Mesothelial cell of epicardium (in vitro differentiated cells): ENCODE measurements at regions not wholly inside any gene's neighbourhood (a gene's known extent, or its start where the extent isn't known, plus 50 kb on each side); places are given as distances from the start of the nearest gene placed in this dataset.

ENCODE experiments used
- DNase-seq, 2 experiments: peaks; one replicate each; pipeline ENCODE4 v3.0.0; 2021; ENCODE audit warnings: low spot score in 2 of 2; ENCODE audit not compliant: unreplicated experiment in 2 of 2
- H3K27ac Mint-ChIP-seq: 2 replicates; pipeline ENCODE4 v1.8.0; 2021; ENCODE audit warnings: mixed read lengths
- H3K27me3 Mint-ChIP-seq: 2 replicates; pipeline ENCODE4 v1.8.0; 2021; ENCODE audit warnings: low read depth, mixed read lengths
- H3K36me3 Mint-ChIP-seq: 2 replicates; pipeline ENCODE4 v1.8.0; 2021; ENCODE audit warnings: mixed read lengths
- H3K4me1 Mint-ChIP-seq: 2 replicates; pipeline ENCODE4 v1.8.0; 2021; ENCODE audit warnings: mixed read lengths
- H3K4me3 Mint-ChIP-seq: 2 replicates; pipeline ENCODE4 v1.8.0; 2021; ENCODE audit warnings: mild to moderate bottlenecking, moderate library complexity, mixed read lengths
- H3K9me3 Mint-ChIP-seq: 2 replicates; pipeline ENCODE4 v1.8.0; 2021; ENCODE audit warnings: mixed read lengths
- TF ChIP-seq, protein P1 (sequence below): fragments of 200-600 bp; sonication (generic); IDR thresholded peaks from one replicate; pipeline ENCODE4 v1.5.0; 2021; ENCODE audit warnings: antibody characterized with exemption; ENCODE audit not compliant: unreplicated experiment

DNA sequence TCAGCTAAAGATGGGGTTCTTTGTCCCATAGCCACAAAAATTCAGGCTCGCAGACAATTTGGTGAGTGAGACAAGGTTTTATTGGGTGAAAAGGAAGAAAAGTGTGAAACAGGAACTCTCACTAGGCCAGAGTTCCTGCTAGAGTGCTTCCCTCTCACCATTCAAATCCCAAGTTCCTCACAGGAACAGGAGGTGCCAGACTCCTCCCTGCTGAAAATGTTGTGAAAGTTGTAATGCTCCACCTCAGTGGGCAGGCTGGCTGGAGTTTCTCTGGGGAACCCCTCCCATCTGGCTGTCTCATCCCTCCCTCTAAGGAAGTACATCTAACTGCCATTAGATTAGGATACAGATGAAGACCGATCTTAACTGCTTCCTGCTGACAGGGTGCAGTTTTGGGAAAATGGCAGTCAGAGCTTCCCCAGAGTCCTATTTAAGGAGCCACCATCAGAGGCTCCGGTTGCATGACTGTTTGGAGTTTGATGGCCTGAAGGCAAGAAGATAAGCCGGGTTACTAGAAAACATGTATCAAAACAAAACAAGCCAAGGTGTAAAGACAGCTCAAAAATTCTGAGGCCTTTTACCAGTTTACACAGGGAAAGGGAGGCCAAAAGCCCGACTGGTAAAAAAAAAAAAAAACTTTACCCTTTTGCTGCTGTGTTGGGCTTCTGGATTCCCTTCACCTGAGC lies 127.6 kb downstream of the FSCB start:
- Mint-ChIP-seq H3K4me3 (no peak overlapping the region), H3K36me3 (peaks cover 25% of the 10 kb centered on the region), H3K4me1 (peaks cover 31% of the 10 kb centered on the region), H3K27ac (no peak overlapping the region), H3K9me3 (peaks cover 30% of the 10 kb centered on the region), H3K27me3 (no peaks in the 10 kb centered on the region)
- DNase-seq = no peak
- TF ChIP-seq, protein P1, sequence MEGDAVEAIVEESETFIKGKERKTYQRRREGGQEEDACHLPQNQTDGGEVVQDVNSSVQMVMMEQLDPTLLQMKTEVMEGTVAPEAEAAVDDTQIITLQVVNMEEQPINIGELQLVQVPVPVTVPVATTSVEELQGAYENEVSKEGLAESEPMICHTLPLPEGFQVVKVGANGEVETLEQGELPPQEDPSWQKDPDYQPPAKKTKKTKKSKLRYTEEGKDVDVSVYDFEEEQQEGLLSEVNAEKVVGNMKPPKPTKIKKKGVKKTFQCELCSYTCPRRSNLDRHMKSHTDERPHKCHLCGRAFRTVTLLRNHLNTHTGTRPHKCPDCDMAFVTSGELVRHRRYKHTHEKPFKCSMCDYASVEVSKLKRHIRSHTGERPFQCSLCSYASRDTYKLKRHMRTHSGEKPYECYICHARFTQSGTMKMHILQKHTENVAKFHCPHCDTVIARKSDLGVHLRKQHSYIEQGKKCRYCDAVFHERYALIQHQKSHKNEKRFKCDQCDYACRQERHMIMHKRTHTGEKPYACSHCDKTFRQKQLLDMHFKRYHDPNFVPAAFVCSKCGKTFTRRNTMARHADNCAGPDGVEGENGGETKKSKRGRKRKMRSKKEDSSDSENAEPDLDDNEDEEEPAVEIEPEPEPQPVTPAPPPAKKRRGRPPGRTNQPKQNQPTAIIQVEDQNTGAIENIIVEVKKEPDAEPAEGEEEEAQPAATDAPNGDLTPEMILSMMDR = no peak

DNA sequence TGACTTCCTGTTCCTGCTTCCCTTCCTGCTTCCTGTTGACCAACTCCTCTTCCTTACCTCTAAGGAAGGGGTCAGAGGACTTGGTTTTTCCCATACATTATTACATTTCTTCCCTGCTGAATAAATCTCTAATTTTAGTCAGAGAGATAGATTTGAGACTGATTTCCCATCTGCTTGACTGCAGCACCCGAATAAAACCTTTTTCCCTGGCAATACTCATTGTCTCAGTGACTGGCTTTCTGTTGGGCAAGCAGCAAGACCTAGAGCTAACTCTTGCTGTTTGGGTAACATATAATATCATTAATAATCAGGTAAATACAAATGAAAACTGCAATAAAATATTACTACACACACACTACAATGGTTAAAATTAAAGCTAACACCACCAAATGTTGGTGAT lies 132.2 kb downstream of the FSCB start:
- peaks cover 36% of the 10 kb centered on the region for H3K9me3 Mint-ChIP-seq
- H3K27me3 Mint-ChIP-seq = no peaks in the 10 kb centered on the region
- H3K27ac Mint-ChIP-seq = no peak overlapping the region
- DNase-seq = no peak
- H3K4me3 Mint-ChIP-seq = no peak overlapping the region
- TF ChIP-seq, protein P1 = no peak
- H3K36me3 Mint-ChIP-seq = peaks cover 30% of the 10 kb centered on the region
- H3K4me1 Mint-ChIP-seq = peaks cover 40% of the 10 kb centered on the region

DNA sequence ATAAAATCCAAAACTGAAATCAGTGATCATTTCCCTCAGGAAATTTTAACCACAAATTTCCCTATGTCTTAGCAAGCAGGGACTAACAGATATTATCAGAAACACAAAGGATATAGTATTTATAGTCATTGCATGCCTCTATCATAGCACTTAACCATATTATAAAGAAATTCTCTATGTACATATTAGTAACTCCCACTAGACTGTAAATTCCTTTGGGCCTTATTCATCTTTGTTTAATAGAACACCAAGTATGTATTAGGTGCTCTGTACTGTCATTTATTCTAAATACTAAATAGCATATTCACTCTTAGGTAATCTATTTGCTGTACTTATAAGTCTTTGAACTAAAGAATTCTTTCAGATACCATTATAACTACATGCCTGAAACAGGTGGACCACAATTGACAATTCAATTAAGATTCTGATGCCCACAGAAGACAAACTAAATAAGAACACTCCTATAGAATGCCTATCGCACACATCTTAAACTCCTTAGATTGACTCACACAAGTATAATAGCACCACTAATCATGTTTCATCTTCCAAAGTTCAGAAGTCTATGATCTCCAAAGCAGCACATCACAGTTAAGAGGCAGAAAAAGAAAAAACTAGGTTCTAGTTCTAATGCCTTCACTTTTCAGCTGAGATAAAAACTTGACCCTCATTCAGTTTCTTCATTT lies 134.1 kb downstream of the FSCB start:
- H3K4me1 Mint-ChIP-seq = peaks cover 42% of the 10 kb centered on the region

DNA sequence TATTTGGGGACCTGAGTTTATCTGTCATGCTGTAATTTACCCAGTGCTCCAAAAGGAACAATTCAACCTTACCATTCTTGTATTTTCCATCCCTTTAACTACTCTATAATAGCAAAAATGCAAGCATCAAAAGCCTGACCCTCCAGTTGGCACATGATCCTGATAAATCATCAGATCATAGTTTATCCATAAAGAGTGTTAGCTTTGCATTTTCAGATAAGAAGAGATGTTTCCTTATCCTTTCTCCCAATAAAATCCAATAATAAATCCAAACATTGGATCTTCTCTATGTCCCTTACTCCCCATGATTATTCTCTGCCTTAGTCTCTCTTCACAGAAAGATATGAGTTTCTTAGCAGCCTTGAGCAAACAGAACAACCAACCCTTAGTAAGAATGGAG lies 134.9 kb downstream of the FSCB start:
- peaks cover 25% of the 10 kb centered on the region for H3K36me3 Mint-ChIP-seq
- no peak for DNase-seq
- no peak overlapping the region for H3K4me3 Mint-ChIP-seq
- peaks cover 29% of the 10 kb centered on the region for H3K9me3 Mint-ChIP-seq
- peaks cover 47% of the 10 kb centered on the region for H3K4me1 Mint-ChIP-seq
- peak overlapping the region; percentile 24 for H3K27ac Mint-ChIP-seq
- TF ChIP-seq, protein P1 = no peak
- no peaks in the 10 kb centered on the region for H3K27me3 Mint-ChIP-seq

More for the DNA sequence above, 134.1 kb downstream of the FSCB start:
- TF ChIP-seq, protein P1 = no peak
- DNase-seq = no peak
- Mint-ChIP-seq H3K36me3 (peaks cover 30% of the 10 kb centered on the region), H3K27me3 (no peaks in the 10 kb centered on the region), H3K27ac (peak overlapping the region; percentile 78), H3K4me3 (no peak overlapping the region), H3K9me3 (peaks cover 36% of the 10 kb centered on the region)

DNA sequence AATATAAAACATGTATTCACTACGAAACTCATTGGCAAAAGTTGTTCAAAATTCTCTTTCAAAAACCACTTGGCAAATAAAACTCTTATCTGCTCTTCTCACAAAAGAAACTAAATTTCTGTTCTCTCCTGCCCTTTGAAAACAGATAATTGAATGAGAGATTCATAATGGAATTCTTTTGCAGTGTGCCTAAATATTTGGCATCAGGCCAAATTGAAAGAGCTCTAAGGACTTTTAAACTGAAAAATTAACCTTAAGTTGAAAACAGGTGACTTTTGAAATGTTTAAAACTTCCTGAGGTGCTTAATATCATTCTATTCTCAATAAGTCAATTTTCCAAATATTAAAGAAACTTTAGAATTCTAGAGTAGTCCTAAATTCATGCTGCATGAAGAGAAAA lies 136.4 kb downstream of the FSCB start:
- no peak for DNase-seq
- H3K36me3 Mint-ChIP-seq = peaks cover 14% of the 10 kb centered on the region
- no peaks in the 10 kb centered on the region for H3K27me3 Mint-ChIP-seq
- H3K9me3 Mint-ChIP-seq = peaks cover 14% of the 10 kb centered on the region
- TF ChIP-seq, protein P1 = no peak
- H3K27ac Mint-ChIP-seq = peak overlapping the region; percentile 86
- H3K4me1 Mint-ChIP-seq = peaks cover 52% of the 10 kb centered on the region
- H3K4me3 Mint-ChIP-seq = no peak overlapping the region
